GM10266 (cell line): ENCODE measurements at regions not wholly inside any gene's neighbourhood (a gene's known extent, or its start where the extent isn't known, plus 50 kb on each side); places are given as distances from the start of the nearest gene placed in this dataset.
A peak's percentile ranks its signal among the peaks of the same experiment; 100 is the strongest.

Experiments
- DNase-seq: peaks from one replicate; pipeline ENCODE4 v3.0.0; 2012; ENCODE audit errors: extremely low spot score
- TF ChIP-seq, protein P1 (sequence below): IDR thresholded peaks from 2 replicates; pipeline ENCODE4 v1.5.1; 2012; ENCODE audit warnings: mild to moderate bottlenecking, low read depth; ENCODE audit not compliant: control insufficient read depth, insufficient read depth; ENCODE audit errors: missing control alignments

DNA sequence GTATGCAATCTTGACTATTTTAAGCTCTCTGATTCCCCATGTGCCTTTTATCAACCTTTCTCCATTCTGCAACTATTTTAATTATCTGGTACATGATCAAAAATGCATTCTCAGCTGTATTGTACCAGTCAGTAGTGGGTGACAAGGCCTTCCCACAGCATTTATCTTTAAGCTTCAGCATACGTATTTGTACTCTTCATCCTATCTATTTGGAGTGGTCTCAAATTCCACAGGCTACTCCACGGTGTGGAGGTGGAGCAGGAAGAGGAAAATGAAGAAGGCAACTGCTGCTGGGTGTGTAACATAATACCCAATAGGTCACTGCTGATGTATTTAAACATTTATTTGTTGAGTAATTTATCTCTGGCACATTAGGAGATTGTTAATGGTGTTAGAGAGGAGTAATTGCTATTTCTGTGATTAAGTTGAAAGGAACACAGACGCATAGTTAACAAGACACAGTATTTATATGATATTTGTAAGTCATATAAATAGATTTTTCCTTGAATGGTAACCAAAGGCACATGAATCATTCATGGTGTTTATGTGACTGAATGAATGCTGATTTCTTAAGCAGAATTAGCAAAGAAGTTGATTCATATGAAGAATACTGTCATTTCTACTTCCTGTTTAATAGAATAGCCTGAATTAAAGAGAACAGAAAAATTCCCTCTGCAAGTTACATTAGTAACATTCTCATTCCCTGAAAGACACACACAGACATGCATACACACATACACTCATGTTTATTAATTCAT lies 153.8 kb upstream of the NR3C1 start:
- peak; percentile 6 for DNase-seq
- TF ChIP-seq, protein P1, sequence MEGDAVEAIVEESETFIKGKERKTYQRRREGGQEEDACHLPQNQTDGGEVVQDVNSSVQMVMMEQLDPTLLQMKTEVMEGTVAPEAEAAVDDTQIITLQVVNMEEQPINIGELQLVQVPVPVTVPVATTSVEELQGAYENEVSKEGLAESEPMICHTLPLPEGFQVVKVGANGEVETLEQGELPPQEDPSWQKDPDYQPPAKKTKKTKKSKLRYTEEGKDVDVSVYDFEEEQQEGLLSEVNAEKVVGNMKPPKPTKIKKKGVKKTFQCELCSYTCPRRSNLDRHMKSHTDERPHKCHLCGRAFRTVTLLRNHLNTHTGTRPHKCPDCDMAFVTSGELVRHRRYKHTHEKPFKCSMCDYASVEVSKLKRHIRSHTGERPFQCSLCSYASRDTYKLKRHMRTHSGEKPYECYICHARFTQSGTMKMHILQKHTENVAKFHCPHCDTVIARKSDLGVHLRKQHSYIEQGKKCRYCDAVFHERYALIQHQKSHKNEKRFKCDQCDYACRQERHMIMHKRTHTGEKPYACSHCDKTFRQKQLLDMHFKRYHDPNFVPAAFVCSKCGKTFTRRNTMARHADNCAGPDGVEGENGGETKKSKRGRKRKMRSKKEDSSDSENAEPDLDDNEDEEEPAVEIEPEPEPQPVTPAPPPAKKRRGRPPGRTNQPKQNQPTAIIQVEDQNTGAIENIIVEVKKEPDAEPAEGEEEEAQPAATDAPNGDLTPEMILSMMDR, result no peak

DNA sequence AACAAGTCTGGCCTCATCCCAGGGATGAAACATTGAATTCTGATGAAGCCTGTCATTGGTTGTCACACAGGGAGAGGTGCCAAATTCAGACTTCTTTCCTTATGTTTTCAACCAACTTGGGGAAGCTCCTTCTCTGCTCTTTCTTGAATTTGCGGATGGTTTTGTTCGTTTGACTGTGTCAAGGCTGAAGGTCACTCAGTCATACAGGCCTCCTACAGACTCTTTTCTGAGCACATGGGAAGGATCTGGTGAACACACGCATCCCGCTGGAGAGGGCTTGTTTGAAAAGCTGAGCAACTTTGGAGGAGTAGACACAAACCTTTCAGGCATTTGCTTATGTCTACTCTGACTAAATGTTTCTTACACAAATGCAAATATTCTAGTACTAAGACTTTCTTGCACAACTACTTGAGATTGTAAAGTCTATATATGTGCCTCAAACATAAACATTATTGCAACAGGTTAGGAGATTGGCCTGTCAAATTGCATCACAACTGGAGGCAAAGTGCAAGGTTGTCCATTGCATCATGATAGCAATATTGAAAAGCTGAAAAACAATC lies 151.5 kb upstream of the NR3C1 start:
- no peak for DNase-seq
- TF ChIP-seq, protein P1, result no peak

DNA sequence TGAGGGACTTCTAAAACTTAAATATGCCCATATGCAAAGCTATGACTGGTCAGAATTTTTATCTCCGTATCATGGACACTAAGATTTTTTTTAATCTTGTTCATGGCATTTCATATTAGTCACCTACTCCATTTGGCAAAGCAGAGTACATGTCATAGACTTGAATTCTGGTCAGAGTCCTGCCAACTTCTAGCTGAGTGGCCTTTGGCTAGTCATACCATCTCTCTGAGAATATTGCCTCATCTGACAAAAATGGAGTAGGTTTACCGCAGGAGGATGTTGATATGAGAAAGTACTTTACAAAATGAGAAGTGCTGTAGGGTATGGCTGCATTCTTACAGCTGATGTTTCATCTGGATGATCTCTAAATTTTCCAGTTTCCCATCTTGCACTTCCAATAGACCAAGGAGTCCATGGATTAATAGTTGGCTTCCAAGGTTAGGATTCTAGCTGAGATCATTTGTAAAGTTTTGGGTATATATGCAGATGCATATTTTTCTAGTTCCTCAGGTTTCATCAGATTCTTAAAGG lies 150.8 kb upstream of the NR3C1 start:
- DNase-seq, result no peak
- TF ChIP-seq, protein P1, result no peak

GRCh38 chr5:143552680-143553079 lies 149.2 kb upstream of the NR3C1 start:
- no peak for DNase-seq
- TF ChIP-seq, protein P1, result no peak

DNA sequence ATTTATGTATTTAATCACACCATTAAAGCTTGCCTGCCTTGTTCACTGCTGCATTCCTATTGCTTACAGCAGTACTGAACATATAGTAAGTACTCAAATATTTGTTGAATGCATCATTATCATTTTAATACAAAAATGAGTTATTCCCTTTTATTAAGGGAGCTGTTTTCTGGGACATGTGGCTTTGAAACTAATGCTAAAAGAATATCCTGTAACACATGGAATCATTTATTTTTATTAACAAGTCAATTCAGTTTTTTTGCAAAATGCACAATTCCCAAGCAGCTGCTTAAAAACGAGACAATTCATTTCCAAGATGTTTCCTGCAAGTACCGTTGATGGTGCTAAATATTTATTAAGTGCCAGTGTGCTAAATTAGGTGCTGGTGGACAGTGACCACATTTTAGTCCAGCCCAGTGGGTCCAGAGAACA lies 148.3 kb upstream of the NR3C1 start:
- TF ChIP-seq, protein P1, result no peak
- no peak for DNase-seq

DNA sequence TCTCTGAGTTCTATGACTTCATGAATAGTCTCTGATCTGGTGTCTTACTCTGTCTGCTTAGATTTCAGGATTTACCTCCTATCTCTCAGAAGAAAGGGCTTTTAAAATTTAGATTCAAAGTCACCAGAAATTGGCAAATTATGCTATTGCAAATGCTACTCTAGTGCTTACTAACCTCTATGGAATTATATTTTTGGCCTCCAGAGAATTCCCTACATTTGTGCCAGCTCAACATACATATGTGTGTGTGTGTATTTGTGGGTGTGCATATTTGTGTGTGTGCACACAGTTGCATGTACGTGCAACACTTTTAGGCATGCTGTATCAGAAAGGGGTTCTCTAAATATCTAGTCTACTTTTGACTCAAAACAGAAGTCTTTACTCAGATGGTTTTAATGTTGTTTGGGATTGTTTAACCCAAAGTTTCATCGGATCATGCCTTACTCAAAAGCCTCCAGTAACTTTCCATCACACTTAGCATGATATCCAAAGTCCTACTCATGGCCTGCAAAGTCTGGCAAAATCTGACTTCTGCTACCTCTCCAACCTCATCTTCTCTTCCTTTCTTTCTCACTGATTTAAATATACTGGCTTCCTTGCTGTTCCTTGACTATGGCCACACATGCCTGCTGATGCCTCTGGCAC lies 147.6 kb upstream of the NR3C1 start:
- TF ChIP-seq, protein P1, result no peak
- no peak for DNase-seq
